ENCODE measurements at regions not wholly inside any gene's neighbourhood (a gene's known extent, or its start where the extent isn't known, plus 50 kb on each side); places are given as distances from the start of the nearest gene placed in this dataset.

GRCh38 chr2:193201583-193201982, 1006.9 kb upstream of the TMEFF2 start:
- no peak for TF ChIP-seq CTCF (IDR thresholded peaks at IDR 0.05; ENCODE audit: poor library complexity)
- TF ChIP-seq EZH2 (IDR thresholded peaks at IDR 0.05; ENCODE audit: borderline replicate concordance), result no peak
- TF ChIP-seq EZH2phosphoT487 (IDR thresholded peaks at IDR 0.05; ENCODE audit: low read depth, severe bottlenecking, unreplicated experiment), result no peak

Measured in hepatocyte (in vitro differentiated cells).